ENCODE measurements at regions not wholly inside any gene's neighbourhood (a gene's known extent, or its start where the extent isn't known, plus 50 kb on each side); places are given as distances from the start of the nearest gene placed in this dataset.

DNA sequence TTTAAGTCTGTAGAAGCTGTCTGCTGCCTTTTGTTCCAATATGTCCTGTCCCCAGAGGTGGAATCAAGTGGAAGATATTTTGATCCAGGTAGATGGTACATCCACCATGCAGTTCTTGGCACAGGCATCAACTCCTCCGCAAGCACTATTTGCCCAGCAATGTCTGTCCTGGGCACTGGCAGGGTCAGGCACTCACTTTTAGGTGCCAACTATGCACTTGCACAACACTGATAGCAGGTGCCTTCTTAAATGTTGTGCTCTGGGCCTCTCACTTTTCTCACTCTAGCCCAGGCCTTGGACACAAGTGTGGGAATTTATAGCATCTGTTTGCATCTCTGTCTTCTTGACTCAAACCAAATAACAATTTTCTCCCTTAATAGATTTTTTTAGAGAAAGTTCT, 140.5 kb upstream of the UBE2E2 start:
- DNase-seq (ENCODE audit: low spot score): no peak

DNA sequence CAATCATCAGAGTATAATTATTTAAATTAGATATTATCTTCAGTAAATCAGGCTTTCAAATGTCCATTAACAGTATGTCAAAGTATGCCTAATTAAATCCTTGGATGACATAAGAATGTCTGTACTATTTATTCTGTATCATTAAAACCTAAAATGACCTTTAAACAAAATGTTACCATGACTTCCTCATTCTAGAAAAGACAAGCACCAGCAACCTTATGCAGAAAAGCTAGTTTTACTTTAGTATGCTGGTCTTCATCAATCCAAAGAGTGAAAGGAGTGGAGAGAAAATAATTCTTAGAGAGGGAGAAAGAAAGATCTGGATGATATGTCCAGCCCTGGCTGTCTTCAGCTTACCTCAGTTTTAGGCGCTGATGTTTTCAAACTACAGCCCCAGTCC, 140.1 kb upstream of the UBE2E2 start:
- no peak for DNase-seq (ENCODE audit: low spot score)

DNA sequence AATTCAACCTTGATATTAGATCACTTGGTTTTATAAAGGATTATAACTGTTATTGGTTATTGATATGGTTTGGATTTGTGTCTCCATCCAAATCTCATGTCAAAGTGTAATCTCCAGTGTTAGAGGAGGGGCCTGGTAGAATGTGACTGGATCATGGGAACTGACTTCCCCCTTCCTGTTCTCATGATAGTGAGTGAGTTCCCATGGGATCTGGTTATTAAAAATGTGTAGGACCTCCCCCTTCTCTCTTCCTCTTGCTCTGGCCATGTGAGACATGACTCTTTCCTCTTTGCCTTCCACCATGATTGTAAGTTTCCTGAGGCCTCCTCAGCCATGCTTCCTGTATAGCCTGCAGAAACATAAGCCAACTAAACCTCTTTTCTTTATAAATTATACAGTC, 136.0 kb upstream of the UBE2E2 start:
- DNase-seq (ENCODE audit: low spot score): no peak

DNA sequence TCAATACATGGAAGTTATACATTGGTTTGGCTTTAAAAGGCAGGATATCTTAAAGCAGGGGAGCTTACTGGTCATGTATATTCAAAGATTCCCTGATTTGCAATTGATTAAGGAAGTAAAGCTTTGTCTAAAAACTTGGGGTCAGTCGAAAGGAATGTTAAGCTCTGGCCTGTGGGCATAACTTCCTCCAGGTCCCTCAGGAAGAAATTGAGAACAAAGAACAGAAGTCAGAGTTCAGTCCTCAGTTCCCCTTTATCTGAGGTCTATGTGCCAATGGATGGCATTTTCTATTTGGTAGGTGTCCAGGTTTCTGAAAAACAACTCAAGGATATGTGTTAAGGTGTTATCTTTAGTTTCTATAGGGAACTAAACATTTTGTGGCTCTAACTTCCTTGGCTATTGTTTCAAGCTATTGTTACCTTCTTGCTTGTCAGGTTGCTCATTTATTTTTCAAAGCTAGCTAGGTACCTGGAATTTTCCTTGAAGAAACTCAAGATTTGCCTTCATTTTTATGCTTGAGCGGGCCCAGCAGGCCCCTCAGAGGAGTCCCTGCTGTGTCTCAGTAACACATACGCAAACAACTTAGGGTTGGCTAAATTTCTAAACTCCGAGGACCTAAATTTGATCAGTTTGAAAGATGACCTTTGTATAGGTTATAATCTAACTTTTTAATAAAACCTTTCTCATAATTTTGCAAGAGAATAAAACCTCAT, 135.0 kb upstream of the UBE2E2 start:
- DNase-seq (ENCODE audit: low spot score): no peak

DNA sequence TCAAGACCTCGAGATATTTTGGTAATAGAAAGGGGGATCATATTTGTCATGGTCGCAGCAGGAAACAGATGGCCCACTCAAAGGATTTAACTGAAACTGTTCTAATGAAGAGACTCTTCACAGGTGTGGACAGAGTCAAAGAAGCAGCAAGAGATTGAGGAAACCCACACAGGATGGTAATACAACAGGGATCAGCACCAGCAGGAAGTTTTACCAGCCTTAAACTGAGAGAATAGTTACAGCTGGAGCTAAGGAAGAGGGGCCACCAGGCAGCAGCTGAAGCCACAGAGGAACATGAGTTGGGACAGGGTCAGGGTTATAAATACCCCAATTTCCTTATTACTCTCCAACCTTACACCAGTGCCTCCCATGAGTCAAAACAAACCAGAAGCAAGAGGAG, 131.8 kb upstream of the UBE2E2 start:
- no peak for DNase-seq (ENCODE audit: low spot score)

DNA sequence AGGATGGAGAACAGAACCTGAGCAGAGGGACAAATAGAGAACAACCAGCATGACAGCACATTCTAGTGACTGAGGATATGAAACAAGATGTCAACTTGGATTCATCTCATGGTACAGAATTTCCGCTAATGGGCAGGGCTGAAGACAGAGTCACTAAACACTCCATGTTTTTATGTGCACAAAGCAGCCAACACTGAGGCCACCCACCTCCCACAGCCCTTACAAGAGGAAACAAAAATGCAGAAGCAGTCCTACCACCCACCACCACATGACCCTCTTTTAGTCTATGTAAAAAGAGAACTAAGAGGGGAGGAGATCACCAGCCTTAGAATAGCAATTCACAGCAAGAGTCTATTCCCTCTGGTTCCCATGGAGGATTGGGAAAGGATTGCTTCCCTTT, 131.4 kb upstream of the UBE2E2 start:
- no peak for DNase-seq (ENCODE audit: low spot score)

DNA sequence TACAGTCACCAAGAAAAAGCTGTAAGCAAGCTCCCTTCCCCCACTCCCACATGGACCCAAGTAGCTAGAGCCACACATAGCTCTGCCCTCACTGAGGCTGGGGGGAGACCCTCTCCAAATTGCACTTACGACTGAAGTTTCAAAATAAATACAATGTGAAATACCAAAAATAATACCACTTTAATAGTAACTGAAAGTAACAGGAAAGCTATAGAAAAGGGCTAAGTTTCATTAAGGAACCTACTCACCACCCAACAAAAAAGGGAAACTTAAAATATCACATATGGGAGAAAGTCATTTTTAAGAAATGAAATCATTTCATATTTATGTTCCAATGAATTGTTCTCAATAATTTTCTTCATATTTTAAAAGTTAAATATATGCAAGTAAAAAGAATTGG, 130.4 kb upstream of the UBE2E2 start:
- DNase-seq (ENCODE audit: low spot score): no peak

DNA sequence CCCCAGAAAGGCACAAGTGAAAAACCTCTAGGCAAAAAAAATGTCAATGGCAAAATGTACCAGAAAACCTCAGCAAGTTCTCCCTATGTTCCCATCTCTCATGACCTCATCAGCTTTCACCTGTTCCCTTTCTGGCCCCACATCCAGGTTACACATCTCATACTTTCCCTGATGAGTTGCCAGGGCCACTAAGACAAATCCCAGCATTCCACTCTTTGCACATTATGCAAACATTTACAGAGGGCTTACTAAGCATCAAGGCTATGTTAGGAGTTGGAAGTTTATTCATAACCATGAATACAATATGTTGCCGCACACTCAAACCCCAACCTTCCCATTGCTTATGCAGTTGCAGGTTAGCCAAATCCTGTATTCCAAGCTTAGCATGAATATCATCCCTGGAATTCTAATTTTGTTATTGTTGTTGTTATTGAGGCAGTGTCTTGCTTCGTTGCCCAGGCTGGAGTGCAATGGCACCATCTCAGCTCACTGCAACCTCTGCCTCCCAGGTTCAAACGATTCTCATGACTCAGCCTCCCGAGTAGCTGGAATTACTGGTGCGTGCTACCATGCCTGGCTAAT, 129.3 kb upstream of the UBE2E2 start:
- DNase-seq (ENCODE audit: low spot score): no peak

DNA sequence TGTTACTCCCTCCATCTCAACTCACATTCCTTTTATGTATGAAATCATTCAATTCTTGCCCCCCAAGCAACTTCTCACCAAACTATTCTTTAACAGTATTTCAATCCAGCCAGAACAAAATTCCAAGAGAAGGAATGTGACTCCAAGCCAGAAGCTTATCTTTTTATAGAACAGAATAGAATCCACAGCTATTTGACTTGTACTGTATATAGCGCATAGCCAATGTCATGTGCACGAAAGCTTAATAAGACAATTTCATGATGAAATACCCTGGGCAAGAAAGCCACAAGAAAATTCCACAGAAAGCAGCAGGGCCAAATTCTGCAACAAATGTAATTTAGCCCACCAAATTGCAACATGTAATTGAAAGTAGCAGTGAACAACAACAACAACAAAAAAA, 127.6 kb upstream of the UBE2E2 start:
- DNase-seq (ENCODE audit: low spot score): peak; percentile 55

DNA sequence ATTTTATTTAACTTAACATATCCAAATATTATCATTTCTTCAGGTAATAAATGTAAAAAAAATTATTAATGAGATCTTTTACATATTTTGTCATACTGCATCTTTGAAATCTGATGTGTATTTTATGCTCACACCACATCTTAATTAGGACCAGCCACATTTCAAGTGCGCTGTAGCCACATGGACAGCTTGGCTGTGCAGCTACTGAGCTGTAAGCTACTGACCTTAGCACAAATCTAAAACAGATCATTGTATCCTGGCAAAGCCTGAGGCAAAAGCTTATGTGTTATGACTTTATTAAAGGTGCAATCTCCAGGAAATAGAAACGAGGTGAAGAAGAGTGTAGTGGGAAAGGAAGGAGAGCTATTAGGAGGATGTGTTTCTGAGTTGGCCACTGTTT, 126.7 kb upstream of the UBE2E2 start:
- DNase-seq (ENCODE audit: low spot score): no peak

DNA sequence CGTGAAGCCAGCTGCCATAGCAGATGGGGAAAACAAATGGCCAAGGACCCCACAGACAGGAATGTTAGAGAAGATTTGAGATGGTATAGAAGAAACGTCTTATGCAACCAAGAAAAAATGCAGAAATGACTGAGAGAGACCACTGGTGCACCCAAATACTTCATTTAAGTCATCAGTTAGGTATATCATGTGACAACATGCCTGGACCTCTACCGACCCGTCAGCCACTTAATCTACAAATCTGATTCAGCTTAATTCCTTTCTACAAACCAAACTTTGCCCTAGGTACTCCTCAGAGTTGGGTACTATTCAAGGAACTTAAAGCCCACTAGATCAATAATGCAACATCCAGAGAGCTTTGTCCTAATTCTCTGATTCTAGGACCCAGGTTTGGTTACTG, 126.0 kb upstream of the UBE2E2 start:
- no peak for DNase-seq (ENCODE audit: low spot score)

DNA sequence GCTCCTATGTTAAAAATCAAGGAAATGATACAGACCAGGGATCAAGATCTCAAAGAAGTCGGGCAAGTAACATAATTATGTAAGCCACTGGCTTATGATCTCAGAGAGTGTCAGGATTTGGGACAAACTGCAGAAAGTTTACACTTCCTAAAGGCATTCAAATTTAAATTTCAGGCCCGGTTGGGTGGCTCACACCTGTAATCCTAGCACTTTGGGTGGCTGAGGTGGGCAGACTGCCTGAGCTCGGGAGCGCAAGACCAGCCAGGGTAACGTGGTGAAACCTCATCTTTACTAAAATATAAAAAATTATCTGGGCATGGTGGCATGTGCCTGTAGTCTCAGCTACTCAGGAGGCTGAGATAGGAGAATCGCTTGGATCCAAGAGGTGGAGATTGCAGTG, 124.4 kb upstream of the UBE2E2 start:
- DNase-seq (ENCODE audit: low spot score): no peak

DNA sequence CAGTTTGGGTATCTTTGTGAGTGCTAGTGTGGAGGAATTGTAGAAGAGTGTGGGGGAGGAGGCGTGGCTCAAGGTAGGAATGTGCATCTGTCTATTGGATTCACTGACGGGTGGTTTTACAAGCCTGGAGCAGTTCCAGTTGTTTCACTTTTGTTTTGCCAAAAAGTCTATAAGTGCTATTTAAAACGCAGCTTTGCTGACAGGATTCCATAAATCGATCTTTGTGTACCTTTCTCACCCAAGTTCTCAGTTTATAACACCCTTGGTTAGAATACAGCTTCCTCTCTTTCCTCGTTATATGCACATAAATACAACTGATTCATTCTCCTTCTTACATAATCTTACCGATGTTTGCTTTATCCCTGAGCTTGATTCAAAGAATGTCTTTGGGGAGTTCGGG, 123.2 kb upstream of the UBE2E2 start:
- no peak for DNase-seq (ENCODE audit: low spot score)

DNA sequence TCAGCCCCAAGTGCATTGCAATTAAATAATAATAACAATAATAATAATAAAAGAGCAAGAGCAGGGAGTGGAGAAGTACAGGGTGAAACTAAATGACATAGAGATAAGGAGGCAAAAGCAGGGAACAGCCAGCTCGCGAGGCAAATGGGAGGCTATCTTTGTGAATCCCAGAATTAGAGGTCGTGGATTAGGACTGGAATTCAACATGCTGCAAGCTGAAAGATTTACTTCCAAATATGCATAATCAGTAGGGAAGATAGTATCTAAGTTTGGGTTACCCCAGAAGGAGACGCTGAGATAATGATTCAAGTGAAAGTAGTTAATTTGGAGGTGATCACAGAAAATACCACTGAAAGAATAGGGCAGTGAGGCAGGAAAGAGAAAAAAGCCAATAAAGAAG, 119.4 kb upstream of the UBE2E2 start:
- no peak for DNase-seq (ENCODE audit: low spot score)

DNA sequence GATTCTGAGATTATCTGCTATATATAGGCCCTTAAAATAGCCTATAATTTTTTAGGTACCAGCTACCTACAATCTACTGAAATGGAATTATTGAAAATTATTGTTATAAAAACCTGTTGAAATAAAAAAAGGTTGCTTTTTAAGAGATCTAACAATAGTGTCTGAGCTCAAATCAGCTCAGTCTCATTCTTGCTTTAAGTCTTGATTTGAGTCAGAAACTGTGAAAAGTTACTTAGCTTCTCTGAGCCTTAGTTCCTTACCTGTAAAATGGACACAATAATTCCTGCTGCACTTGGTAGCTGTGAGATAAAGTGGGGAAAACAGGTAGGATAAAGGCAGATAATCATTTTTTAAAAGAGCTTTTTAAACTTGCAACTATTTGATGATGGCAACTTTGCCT, 118.8 kb upstream of the UBE2E2 start:
- no peak for DNase-seq (ENCODE audit: low spot score)

DNA sequence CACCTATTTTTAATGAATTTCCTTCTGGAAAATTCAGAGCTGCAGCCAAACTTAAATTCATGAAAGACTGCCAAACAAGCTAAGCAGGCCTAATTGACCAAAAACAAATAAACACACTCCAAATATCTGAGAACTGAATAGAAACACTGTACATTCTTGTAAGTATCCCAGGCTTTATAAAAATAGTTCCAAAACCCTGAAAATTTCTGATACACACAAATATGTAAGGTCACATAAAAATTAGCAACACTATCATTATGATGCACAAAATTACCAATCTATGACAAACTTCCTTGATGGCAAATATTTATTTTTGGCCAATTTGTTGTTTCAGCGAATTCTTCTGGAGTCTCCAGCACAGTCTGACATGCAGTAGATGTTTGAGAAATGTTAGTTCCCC, 117.9 kb upstream of the UBE2E2 start:
- peak; percentile 54 for DNase-seq (ENCODE audit: low spot score)

DNA sequence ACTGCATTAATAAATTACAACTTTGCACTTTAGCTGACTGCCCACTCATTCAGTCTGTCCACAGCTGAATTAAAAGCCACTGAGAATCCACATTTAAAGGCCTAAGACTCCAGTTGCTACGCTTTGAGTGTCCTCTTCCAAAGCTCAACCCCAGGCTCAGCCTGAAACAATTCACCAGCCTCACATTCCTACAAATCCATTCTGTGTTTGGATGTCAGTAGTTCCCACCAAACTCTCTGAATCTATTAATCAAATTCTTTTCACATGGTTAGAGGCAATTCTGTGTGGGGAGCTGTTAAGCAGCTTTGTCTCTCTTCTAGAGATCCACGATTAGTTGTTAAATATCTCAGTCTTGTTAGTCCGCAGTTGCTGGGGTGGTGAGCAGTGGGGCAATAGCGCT, 116.8 kb upstream of the UBE2E2 start:
- DNase-seq (ENCODE audit: low spot score): peak; percentile 20

DNA sequence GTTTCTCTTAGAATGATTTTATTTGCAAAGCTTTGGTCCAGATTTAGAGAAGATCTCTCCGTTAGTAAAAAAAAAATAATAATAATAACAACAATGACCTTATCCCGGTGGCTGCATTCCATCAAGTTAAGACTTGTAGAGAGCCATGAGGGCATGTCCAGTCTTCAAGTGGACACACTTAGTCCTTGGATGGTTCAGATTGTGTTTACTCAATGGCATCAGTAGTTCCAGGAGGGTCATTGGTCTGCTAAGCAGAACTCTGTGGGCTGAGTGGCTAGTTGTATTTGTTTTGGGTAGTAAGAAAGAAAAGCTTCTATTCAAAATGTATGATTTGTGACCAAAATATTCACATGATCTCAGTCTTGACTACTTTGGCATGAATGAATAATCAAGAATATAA, 116.3 kb upstream of the UBE2E2 start:
- peak; percentile 20 for DNase-seq (ENCODE audit: low spot score)

DNA sequence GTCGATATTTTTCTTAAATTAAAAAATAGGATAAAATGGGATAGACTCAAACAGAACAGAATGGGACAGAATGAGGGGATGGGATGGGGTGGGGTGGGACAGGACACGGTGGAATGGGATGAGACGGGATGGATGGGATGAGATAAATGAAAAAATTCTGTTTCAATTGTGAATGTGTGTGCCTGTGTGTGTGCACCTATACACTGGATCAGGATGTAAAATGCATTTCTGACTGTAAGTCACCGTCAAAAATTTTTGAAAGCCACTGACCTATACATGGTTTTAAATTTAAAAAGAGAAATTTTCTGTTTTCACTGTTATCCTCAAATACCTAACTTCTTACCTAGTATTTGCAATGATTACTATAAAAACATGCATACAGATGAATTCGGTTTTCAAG, 108.7 kb upstream of the UBE2E2 start:
- no peak for DNase-seq (ENCODE audit: low spot score)

DNA sequence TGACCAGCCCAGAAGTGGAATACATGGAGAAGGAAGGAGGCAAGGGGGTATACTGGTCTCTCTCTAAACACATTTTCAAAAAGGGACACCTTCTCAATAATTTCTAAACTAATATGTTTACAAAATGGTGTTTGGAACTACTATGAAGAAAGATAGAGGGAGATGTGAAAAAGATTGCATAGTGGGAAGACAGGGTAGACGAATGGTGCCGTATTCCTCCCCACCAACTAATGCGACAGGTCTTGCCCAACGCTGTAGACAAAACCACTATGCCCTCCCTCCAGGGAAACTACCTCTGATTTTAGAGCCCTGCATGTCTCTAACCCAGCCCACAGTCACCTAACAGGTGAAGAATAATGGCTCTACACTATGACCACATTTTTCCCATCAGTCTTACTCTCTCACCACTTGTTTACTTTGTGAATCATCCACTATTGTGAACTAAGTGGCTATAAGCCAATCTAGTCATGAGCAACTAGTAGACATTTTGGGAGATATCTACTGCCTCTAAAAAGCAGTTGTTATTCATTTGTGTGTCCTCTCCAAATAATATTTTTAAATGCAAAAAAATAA, 108.2 kb upstream of the UBE2E2 start:
- peak; percentile 37 for DNase-seq (ENCODE audit: low spot score)

DNA sequence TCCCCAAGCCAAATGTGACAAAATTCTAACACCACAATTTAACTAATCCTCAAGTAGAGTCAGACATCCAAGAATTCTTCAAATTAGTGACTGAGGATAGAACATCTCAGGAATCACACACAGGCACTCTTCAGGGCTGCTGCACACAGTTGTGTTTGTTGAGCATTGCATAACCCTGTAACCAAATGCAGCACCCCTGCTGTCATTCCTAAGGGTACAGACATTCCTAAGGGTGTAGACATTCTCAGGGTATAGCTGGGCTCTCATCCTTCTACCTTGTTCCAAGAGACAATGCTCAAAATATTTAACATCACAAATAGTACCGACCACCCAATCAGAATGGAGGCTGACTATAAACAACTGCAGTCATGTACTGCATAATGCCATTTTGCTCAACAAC, 107.1 kb upstream of the UBE2E2 start:
- peak; percentile 9 for DNase-seq (ENCODE audit: low spot score)

DNA sequence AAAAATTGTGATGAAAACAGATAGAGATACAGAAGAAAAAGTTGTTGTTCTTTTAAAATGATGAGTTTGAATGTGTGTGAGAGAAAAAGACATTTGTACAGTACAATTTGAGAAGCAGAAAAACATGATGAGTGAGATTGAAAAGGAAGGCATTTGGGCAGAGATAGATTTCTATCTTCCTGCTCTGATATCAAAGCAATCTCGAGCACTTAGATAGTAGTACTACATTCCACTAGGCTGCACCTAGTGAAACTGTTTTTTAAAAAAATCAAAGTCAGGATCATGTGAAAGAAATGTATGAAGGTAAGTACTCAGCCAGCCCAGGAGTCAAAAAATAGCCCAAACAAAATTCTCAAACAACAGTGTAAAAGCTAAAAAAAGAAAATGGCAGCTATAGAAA, 104.1 kb upstream of the UBE2E2 start:
- DNase-seq (ENCODE audit: low spot score): no peak

DNA sequence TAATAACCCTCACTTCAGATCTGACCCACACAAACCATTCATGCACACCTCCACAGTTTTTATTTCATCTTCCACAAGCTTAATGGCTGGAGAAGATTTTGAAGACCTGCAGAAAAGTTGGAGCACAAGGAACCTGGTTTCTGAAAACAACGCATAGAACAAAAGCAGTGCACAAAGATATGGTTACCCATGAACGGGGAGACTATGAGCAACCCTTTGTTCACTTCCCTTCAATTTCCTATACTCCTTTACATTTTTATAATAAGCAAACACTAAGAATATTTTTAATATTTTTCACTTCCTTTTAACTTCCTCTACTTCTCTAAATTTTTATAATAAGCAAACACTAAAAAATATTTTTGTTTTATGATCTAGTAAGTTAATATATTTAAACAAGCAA, 103.5 kb upstream of the UBE2E2 start:
- DNase-seq (ENCODE audit: low spot score): no peak

DNA sequence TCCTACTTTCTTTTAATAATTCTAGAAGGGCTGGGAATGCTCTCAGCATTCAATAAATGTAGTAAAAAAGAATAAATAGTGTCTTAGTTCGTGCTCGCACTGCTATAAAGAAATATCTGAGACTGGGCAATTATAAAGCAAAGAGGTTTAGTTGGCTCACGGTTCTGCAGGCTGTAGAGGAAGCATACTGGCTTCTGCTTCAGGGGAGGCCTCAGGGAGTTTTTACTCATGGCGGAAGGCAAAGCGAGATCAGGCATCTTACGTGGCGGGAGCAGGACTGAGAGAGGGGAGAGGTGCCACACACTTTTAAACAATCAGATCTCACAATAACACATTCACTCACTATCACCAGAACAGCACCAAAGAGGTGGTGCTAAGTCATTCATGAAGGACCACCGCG, 103.0 kb upstream of the UBE2E2 start:
- DNase-seq (ENCODE audit: low spot score): no peak

All from hepatic stellate cell (primary cell).